OCI-LY7 (cell line): ENCODE measurements at regions not wholly inside any gene's neighbourhood (a gene's known extent, or its start where the extent isn't known, plus 50 kb on each side); places are given as distances from the start of the nearest gene placed in this dataset.
"Not testable (repeated sequence)": the region's sequence is repeated elsewhere in the genome, so short reads cannot be mapped to it uniquely, and the experiment has no call there.

Experiments
- CTCF ChIP-seq: fragments of 200-600 bp; sonication (generic); conservative IDR thresholded peaks from 2 replicates; pipeline ENCODE4 v1.5.1; 2014; ENCODE audit warnings: mild to moderate bottlenecking, antibody characterized with exemption, low read length, moderate library complexity, mixed read lengths
- EZH2phosphoT487 ChIP-seq: fragments of 200-600 bp; sonication (generic); IDR thresholded peaks from 2 replicates; pipeline ENCODE4 v1.6.1; 2018; ENCODE audit warnings: low read depth, borderline replicate concordance, mild to moderate bottlenecking, mixed run types, antibody characterized with exemption, low read length, moderate library complexity, mixed read lengths

- not testable (repeated sequence) for TF ChIP-seq CTCF, EZH2phosphoT487
Measured at GRCh38 chr6:22376293-22376692, 79.5 kb upstream of the PRL start.
